22Rv1 (cell line): ENCODE measurements at regions not wholly inside any gene's neighbourhood (a gene's known extent, or its start where the extent isn't known, plus 50 kb on each side); places are given as distances from the start of the nearest gene placed in this dataset.

Experiments
- ZFX ChIP-seq: fragments of 450-650 bp; IDR thresholded peaks from 2 replicates; pipeline ENCODE4 v1.6.1; 2017; ENCODE audit warnings: antibody characterized with exemption, borderline replicate concordance
- TF ChIP-seq, protein P1 (sequence below): fragments of 450-650 bp; IDR thresholded peaks from 2 replicates; pipeline ENCODE4 v1.5.1; 2017; ENCODE audit warnings: mild to moderate bottlenecking

- TF ChIP-seq, protein P1, sequence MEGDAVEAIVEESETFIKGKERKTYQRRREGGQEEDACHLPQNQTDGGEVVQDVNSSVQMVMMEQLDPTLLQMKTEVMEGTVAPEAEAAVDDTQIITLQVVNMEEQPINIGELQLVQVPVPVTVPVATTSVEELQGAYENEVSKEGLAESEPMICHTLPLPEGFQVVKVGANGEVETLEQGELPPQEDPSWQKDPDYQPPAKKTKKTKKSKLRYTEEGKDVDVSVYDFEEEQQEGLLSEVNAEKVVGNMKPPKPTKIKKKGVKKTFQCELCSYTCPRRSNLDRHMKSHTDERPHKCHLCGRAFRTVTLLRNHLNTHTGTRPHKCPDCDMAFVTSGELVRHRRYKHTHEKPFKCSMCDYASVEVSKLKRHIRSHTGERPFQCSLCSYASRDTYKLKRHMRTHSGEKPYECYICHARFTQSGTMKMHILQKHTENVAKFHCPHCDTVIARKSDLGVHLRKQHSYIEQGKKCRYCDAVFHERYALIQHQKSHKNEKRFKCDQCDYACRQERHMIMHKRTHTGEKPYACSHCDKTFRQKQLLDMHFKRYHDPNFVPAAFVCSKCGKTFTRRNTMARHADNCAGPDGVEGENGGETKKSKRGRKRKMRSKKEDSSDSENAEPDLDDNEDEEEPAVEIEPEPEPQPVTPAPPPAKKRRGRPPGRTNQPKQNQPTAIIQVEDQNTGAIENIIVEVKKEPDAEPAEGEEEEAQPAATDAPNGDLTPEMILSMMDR: no peak
- TF ChIP-seq ZFX: no peak
Observed at GRCh38 chr14:73796893-73797542, 54.6 kb upstream of the PTGR2 start.
